Gastroesophageal sphincter (tissue), 4 donors: ENCODE measurements at regions not wholly inside any gene's neighbourhood (a gene's known extent, or its start where the extent isn't known, plus 50 kb on each side); places are given as distances from the start of the nearest gene placed in this dataset.

Experiments used
- ATAC-seq: fragments of 150-250 bp; one replicate; pipeline ENCODE4 v1.9.1; 2016; ENCODE audit warnings: mild to moderate bottlenecking, moderate library complexity
- H3K27ac ChIP-seq, 4 donors: fragments of 200-600 bp; sonication (generic) in 3 of 4; 1 replicate in 3 of 4; 2 replicates in 1 of 4; pipeline ENCODE4 v1.5.1; 2016 to 2019
- H3K27me3 ChIP-seq: fragments of 200-600 bp; sonication (generic); one replicate; pipeline ENCODE4 v1.5.1; 2019
- H3K36me3 ChIP-seq, 2 donors: fragments of 200-600 bp; sonication (generic); one replicate each; pipeline ENCODE4 v1.5.1; 2019; ENCODE audit warnings: control low read depth in 1 of 2
- H3K4me1 ChIP-seq, 3 donors: fragments of 200-600 bp; sonication (generic); 1 replicate in 2 of 3; 2 replicates in 1 of 3; pipeline ENCODE4 v1.5.1; 2016 to 2019; ENCODE audit warnings: control low read depth in 2 of 3
- H3K4me3 ChIP-seq, 2 donors: fragments of 200-600 bp; sonication (generic); one replicate each; pipeline ENCODE4 v1.5.1; 2019; ENCODE audit warnings: mild to moderate bottlenecking in 1 of 2, moderate library complexity in 1 of 2
- H3K9me3 ChIP-seq, 3 donors: fragments of 200-600 bp; sonication (generic); one replicate each; pipeline ENCODE4 v1.5.1; 2017 to 2019; ENCODE audit warnings: control low read depth in 2 of 3
- CTCF ChIP-seq, 4 experiments: fragments of 200-600 bp in 2 of 4; fragments of 450-650 bp in 2 of 4; sonication (generic) in 1 of 4; IDR thresholded peaks; one replicate each; pipeline ENCODE4 v1.5.1; 2017 to 2019; ENCODE audit warnings: antibody characterized with exemption in 4 of 4, mild to moderate bottlenecking in 2 of 4, moderate library complexity in 2 of 4
- EP300 ChIP-seq: sonication (generic); formaldehyde crosslinking; IDR thresholded peaks from one replicate; pipeline ENCODE4 v1.6.1; 2017; ENCODE audit warnings: antibody characterized with exemption, mild to moderate bottlenecking
- POLR2A ChIP-seq, 2 donors: fragments of 450-650 bp; IDR thresholded peaks; one replicate each; pipeline ENCODE4 v1.6.1; 2017; ENCODE audit warnings: antibody characterized with exemption in 2 of 2, mild to moderate bottlenecking in 2 of 2, moderate library complexity in 1 of 2
- POLR2AphosphoS5 ChIP-seq: sonication (generic); formaldehyde crosslinking; IDR thresholded peaks from one replicate; pipeline ENCODE4 v1.6.1; 2017; ENCODE audit warnings: antibody characterized with exemption
- WGBS, 2 donors: methylation state at CpG; one replicate each; pipeline ENCODE4 v1.1.5; 2018; ENCODE audit warnings: low coverage in 1 of 2; 5-methylcytosine and 5-hydroxymethylcytosine counted together
- small RNA-seq, 4 donors: library from RNA; depleted of rRNA; stranded (forward); fragments of <200 nt; gene quantifications; one replicate each; pipeline ENCODE3, GENCODE V24; 2016

DNA sequence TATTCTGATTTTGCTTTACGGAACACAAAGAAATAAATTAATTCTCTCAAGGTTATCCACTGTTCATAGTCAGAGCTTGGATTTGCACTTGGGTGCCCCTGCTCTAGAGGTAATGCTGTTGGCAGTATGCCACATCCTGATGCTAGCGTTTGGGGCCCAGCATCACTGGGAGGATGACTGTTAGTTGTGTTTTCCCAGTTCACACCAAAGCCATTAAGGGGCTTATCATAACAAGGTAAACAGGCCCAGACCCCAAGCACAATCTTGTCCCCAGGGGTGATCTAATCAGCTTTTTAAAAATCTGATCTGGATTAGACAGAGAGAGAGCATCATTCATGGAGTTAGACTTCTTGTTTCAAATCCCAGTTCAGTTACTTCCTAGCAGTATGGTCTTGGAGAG lies 60.2 kb upstream of the PBX1 start:
- WGBS, 2 donors: 90% methylated on average over 1 to 2 of the region's 2 CpGs

GRCh38 chr1:164504749-164505148 lies 54.2 kb upstream of the PBX1 start:
- no peaks in the 10 kb centered on the region for H3K27me3 ChIP-seq
- H3K27ac ChIP-seq: no peak overlapping the region
- H3K36me3 ChIP-seq: no peaks in the 10 kb centered on the region
- H3K9me3 ChIP-seq: peaks cover 0 to 21% (median 0%) of the 10 kb centered on the region in 3 donors
- no peak for ATAC-seq
- no peak overlapping the region for H3K4me3 ChIP-seq
- WGBS, 2 donors: 80 to 100% methylated on average over 1 of the region's 1 CpG
- no peaks in the 10 kb centered on the region for H3K4me1 ChIP-seq
- TF ChIP-seq POLR2A (IDR thresholded peaks at IDR 0.05) (no peak), EP300 (no peak), POLR2AphosphoS5 (no peak), CTCF (IDR thresholded peaks at IDR 0.05) (no peak)

More for the DNA sequence above, 60.2 kb upstream of the PBX1 start:
- peaks cover 0 to 21% (median 0%) of the 10 kb centered on the region in 3 donors for H3K9me3 ChIP-seq
- H3K27me3 ChIP-seq: no peaks in the 10 kb centered on the region
- no peaks in the 10 kb centered on the region for H3K36me3 ChIP-seq
- H3K27ac ChIP-seq: no peak overlapping the region
- TF ChIP-seq POLR2AphosphoS5 (no peak), POLR2A (IDR thresholded peaks at IDR 0.05) (no peak), CTCF (IDR thresholded peaks at IDR 0.05) (no peak), EP300 (no peak)
- no peak overlapping the region for H3K4me3 ChIP-seq
- H3K4me1 ChIP-seq: no peaks in the 10 kb centered on the region
- no peak for ATAC-seq

Small RNA genes lying in the stretch of these regions (small RNA-seq; reads per million reads assigned to genes)
- gene RF00012: 0 reads per million in 4 donors
- 0 to 0.27 (median 0) reads per million in 4 donors for gene RNA5SP62
- 0 reads per million in 4 donors for gene RNA5SP63
- 0 reads per million in 4 donors for gene RNU5F-6P
